H9 (cell line): ENCODE measurements at regions not wholly inside any gene's neighbourhood (a gene's known extent, or its start where the extent isn't known, plus 50 kb on each side); places are given as distances from the start of the nearest gene placed in this dataset.

Experiments
- DNase-seq: peaks from one replicate; pipeline ENCODE4 v3.0.0-alpha.2; 2017
- H2AFZ ChIP-seq: one replicate; pipeline ENCODE4 v1.6.1; 2013; ENCODE audit warnings: mild to moderate bottlenecking, low read length, control low read depth, moderate library complexity
- H2AK5ac ChIP-seq: 2 replicates; pipeline ENCODE4 v1.6.1; 2013; ENCODE audit warnings: low read length, control low read depth, mixed read lengths; ENCODE audit not compliant: insufficient read length
- H2BK120ac ChIP-seq: one replicate; pipeline ENCODE4 v1.6.1; 2013; ENCODE audit warnings: low read depth, mild to moderate bottlenecking, low read length, control low read depth, inconsistent platforms; ENCODE audit not compliant: poor library complexity, severe bottlenecking
- H2BK12ac ChIP-seq: 2 replicates; pipeline ENCODE4 v1.6.1; 2013; ENCODE audit warnings: low read length, control low read depth, mixed read lengths, low read depth; ENCODE audit not compliant: insufficient read length
- H2BK15ac ChIP-seq: 2 replicates; pipeline ENCODE4 v1.6.1; 2013; ENCODE audit warnings: low read depth, low read length, control low read depth
- H2BK20ac ChIP-seq: one replicate; pipeline ENCODE4 v1.6.1; 2013; ENCODE audit warnings: low read depth, mild to moderate bottlenecking, low read length, control low read depth, inconsistent platforms; ENCODE audit not compliant: poor library complexity, severe bottlenecking
- H2BK5ac ChIP-seq: 2 replicates; pipeline ENCODE4 v1.6.1; 2013; ENCODE audit warnings: low read length, control low read depth, mixed read lengths; ENCODE audit not compliant: insufficient read length
- H3K14ac ChIP-seq: 2 replicates; pipeline ENCODE4 v1.6.1; 2013; ENCODE audit warnings: low read length, control low read depth; ENCODE audit not compliant: insufficient read depth
- H3K18ac ChIP-seq: 2 replicates; pipeline ENCODE4 v1.6.1; 2013; ENCODE audit warnings: low read depth, mild to moderate bottlenecking, mixed read lengths, low read length, control low read depth; ENCODE audit not compliant: insufficient read length
- H3K23ac ChIP-seq: 2 replicates; pipeline ENCODE4 v1.6.1; 2013; ENCODE audit warnings: low read length, control low read depth, mixed read lengths, low read depth; ENCODE audit not compliant: insufficient read length
- H3K23me2 ChIP-seq: 2 replicates; pipeline ENCODE4 v1.6.1; 2013; ENCODE audit warnings: low read depth, mild to moderate bottlenecking, mixed read lengths, low read length, control low read depth; ENCODE audit not compliant: insufficient read length, poor library complexity, severe bottlenecking
- H3K27ac ChIP-seq: 2 replicates; pipeline ENCODE4 v1.5.1; 2013; ENCODE audit warnings: low read length, control low read depth, mixed read lengths, low read depth; ENCODE audit not compliant: insufficient read length
- H3K27me3 ChIP-seq: 2 replicates; pipeline ENCODE4 v1.6.1; 2013; ENCODE audit warnings: low read length, control low read depth, inconsistent platforms; ENCODE audit not compliant: insufficient read depth
- H3K4ac ChIP-seq: 2 replicates; pipeline ENCODE4 v1.6.1; 2013; ENCODE audit warnings: low read depth, mild to moderate bottlenecking, control low read depth, inconsistent platforms, low read length, moderate library complexity
- H3K4me1 ChIP-seq: 2 replicates; pipeline ENCODE4 v1.6.1; 2013; ENCODE audit warnings: low read length, control low read depth, inconsistent platforms; ENCODE audit not compliant: insufficient read depth
- H3K4me2 ChIP-seq: 2 replicates; pipeline ENCODE4 v1.6.1; 2013; ENCODE audit warnings: low read length, control low read depth, mixed read lengths; ENCODE audit not compliant: insufficient read length, insufficient read depth
- H3K56ac ChIP-seq: 2 replicates; pipeline ENCODE4 v1.6.1; 2013; ENCODE audit warnings: low read depth, mild to moderate bottlenecking, mixed read lengths, low read length, control low read depth; ENCODE audit not compliant: insufficient read length
- H3K79me1 ChIP-seq: 2 replicates; pipeline ENCODE4 v1.6.1; 2013; ENCODE audit warnings: low read depth, mild to moderate bottlenecking, moderate library complexity, low read length, control low read depth, inconsistent platforms; ENCODE audit not compliant: insufficient read depth, poor library complexity, severe bottlenecking
- H3K79me2 ChIP-seq: 2 replicates; pipeline ENCODE4 v1.6.1; 2013; ENCODE audit warnings: low read length, control low read depth, inconsistent platforms; ENCODE audit not compliant: insufficient read depth
- H3K9ac ChIP-seq: 2 replicates; pipeline ENCODE4 v1.6.1; 2013; ENCODE audit warnings: low read length, control low read depth, mixed read lengths; ENCODE audit not compliant: insufficient read length; ENCODE audit errors: extremely low read depth
- H3K9me3 ChIP-seq: one replicate; pipeline ENCODE4 v1.6.1; 2013; ENCODE audit warnings: low read depth, low read length, inconsistent platforms; ENCODE audit not compliant: control insufficient read depth
- H3T11ph ChIP-seq: one replicate; pipeline ENCODE4 v1.6.1; 2013; ENCODE audit warnings: mild to moderate bottlenecking, low read length, control low read depth, inconsistent platforms
- H4K20me1 ChIP-seq: one replicate; pipeline ENCODE4 v1.6.1; 2013; ENCODE audit not compliant: control insufficient read depth, insufficient read length, insufficient read depth
- H4K5ac ChIP-seq: 2 replicates; pipeline ENCODE4 v1.6.1; 2013; ENCODE audit warnings: low read depth, mild to moderate bottlenecking, mixed read lengths, low read length, control low read depth; ENCODE audit not compliant: insufficient read length
- H4K8ac ChIP-seq: replicated peaks from 2 replicates; pipeline ENCODE4 v1.6.1; 2013; ENCODE audit warnings: low read length, control low read depth, mixed read lengths, low read depth; ENCODE audit not compliant: insufficient read length
- H4K91ac ChIP-seq: 2 replicates; pipeline ENCODE4 v1.6.1; 2013; ENCODE audit warnings: low read depth, mild to moderate bottlenecking, moderate library complexity, mixed read lengths, low read length, control low read depth; ENCODE audit not compliant: insufficient read length
- H3K27ac Mint-ChIP-seq, 3 experiments: 2 replicates in 2 of 3; 3 replicates in 1 of 3; pipeline ENCODE4 v1.8.0; 2020 to 2021; ENCODE audit warnings: mixed read lengths in 3 of 3, mild to moderate bottlenecking in 1 of 3, moderate library complexity in 1 of 3
- H3K27me3 Mint-ChIP-seq: 2 replicates; pipeline ENCODE4 v1.8.0; 2021; ENCODE audit warnings: low read depth, mild to moderate bottlenecking, moderate library complexity, mixed read lengths
- H3K36me3 Mint-ChIP-seq, 3 experiments: 2 replicates in 2 of 3; 3 replicates in 1 of 3; pipeline ENCODE4 v1.8.0; 2020 to 2021; ENCODE audit warnings: low read depth in 3 of 3, mixed read lengths in 3 of 3; ENCODE audit not compliant: insufficient read depth in 1 of 3
- H3K4me1 Mint-ChIP-seq, 2 experiments: 2 replicates each; pipeline ENCODE4 v1.8.0; 2020; ENCODE audit warnings: mixed read lengths in 2 of 2
- H3K4me3 Mint-ChIP-seq, 2 experiments: 2 replicates in 1 of 2; 3 replicates in 1 of 2; pipeline ENCODE4 v1.8.0; 2020 to 2021; ENCODE audit warnings: mild to moderate bottlenecking in 2 of 2, mixed read lengths in 2 of 2, moderate library complexity in 1 of 2
- H3K9me3 Mint-ChIP-seq, 2 experiments: 2 replicates in 1 of 2; 3 replicates in 1 of 2; pipeline ENCODE4 v1.8.0; 2020; ENCODE audit warnings: mild to moderate bottlenecking in 2 of 2, mixed read lengths in 2 of 2, moderate library complexity in 1 of 2
- WGBS: extraction: QIAGEN DNeasy Blood & Tissue Kit; methylation state at CpG from one replicate; pipeline ENCODE4 v1.1.7; 2013; ENCODE audit warnings: missing lambda C conversion rate, low lambda C conversion rate, mixed read lengths; ENCODE audit not compliant: insufficient read length; ENCODE audit errors: extremely low coverage; 5-methylcytosine and 5-hydroxymethylcytosine counted together
- TF ChIP-seq, protein P1 (sequence below): fragments of 200-600 bp; sonication (generic); conservative IDR thresholded peaks from 3 replicates; pipeline ENCODE4 v1.8.0; 2021; ENCODE audit warnings: antibody characterized with exemption, mild to moderate bottlenecking

DNA sequence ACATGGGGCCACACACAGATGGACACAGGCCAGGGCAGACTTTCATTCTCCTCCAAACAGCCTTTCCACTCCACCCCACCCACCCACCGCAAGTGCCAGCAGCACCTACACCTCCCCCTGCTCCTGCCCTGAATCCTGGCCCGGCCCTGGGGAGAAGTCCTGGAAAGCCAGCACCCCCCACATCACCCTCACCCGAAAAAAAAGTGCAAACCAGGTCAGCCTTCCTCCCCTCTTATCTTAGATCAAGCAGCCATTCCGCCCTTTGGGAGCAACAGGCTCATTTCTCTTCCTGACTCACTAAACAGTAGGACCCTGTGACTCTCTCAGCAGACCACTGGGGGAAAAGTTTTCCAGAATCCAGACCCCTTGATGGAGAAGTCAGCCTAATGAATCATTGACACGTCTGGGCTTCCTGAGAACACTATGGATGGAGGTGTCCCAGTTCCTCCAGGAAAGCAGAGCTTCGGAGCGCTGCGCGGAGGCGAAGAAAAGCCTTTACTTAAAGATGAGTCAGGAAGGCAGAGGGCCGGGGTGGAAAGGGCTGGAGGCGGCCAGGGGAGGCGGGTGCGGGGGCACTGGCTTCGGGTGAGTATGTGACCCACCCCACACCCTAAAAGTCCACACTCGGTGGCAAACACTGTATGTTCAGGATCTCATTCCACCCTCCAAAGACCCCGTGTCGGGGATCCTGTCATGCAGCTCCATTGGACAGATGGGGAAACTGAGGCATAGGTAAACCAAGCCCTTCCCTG, 588.7 kb downstream of the MATN1 start:
- Histone ChIP-seq H2BK20ac (no peak overlapping the region), H3K4me1 (no peaks in the 10 kb centered on the region), H4K20me1 (no peaks in the 10 kb centered on the region), H3K23me2 (no peaks in the 10 kb centered on the region), H4K5ac (no peak overlapping the region), H2AK5ac (no peak overlapping the region), H3K4ac (no peak overlapping the region), H4K91ac (no peak overlapping the region), H3K56ac (no peak overlapping the region), H3K9me3 (peaks cover 7% of the 10 kb centered on the region), H4K8ac (no peak overlapping the region), H3T11ph (no peak overlapping the region), H2AFZ (no peak overlapping the region), H3K9ac (no peak overlapping the region), H3K27me3 (no peaks in the 10 kb centered on the region), H2BK12ac (no peak overlapping the region), H2BK15ac (no peak overlapping the region), H3K79me2 (no peaks in the 10 kb centered on the region), H2BK5ac (no peak overlapping the region), H3K14ac (no peak overlapping the region), H3K23ac (no peak overlapping the region), H3K27ac (no peak overlapping the region), H2BK120ac (no peak overlapping the region), H3K4me2 (no peak overlapping the region), H3K79me1 (no peaks in the 10 kb centered on the region), H3K18ac (no peak overlapping the region)
- H3K9me3 Mint-ChIP-seq = peaks cover 0 to 6% of the 10 kb centered on the region in 2 experiments; a peak in 3 of 5 replicates
- no peaks in the 10 kb centered on the region for H3K4me1 Mint-ChIP-seq
- H3K27me3 Mint-ChIP-seq = peaks cover 10% of the 10 kb centered on the region
- TF ChIP-seq, protein P1, sequence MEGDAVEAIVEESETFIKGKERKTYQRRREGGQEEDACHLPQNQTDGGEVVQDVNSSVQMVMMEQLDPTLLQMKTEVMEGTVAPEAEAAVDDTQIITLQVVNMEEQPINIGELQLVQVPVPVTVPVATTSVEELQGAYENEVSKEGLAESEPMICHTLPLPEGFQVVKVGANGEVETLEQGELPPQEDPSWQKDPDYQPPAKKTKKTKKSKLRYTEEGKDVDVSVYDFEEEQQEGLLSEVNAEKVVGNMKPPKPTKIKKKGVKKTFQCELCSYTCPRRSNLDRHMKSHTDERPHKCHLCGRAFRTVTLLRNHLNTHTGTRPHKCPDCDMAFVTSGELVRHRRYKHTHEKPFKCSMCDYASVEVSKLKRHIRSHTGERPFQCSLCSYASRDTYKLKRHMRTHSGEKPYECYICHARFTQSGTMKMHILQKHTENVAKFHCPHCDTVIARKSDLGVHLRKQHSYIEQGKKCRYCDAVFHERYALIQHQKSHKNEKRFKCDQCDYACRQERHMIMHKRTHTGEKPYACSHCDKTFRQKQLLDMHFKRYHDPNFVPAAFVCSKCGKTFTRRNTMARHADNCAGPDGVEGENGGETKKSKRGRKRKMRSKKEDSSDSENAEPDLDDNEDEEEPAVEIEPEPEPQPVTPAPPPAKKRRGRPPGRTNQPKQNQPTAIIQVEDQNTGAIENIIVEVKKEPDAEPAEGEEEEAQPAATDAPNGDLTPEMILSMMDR = no peak
- H3K4me3 Mint-ChIP-seq = no peak overlapping the region
- H3K36me3 Mint-ChIP-seq = peaks cover 0 to 1% (median under 1%) of the 10 kb centered on the region in 3 experiments; a peak in 1 of 7 replicates
- no peak for DNase-seq
- no peak overlapping the region; a peak in 1 of 7 replicates for H3K27ac Mint-ChIP-seq
- WGBS = no CpG with 5 or more reads among the region's 18 CpGs
